Activated CD4-positive, alpha-beta T cell treated with anti-CD3 and anti-CD28 coated beads, Interleukin-10, Interleukin-2, amounts not matched to agents 100 ng/mL and 50 ng/mL, durations not matched to agents 16 hours and 8 hours (primary cell): ENCODE measurements at regions not wholly inside any gene's neighbourhood (a gene's known extent, or its start where the extent isn't known, plus 50 kb on each side); places are given as distances from the start of the nearest gene placed in this dataset.
"Not testable (repeated sequence)": the region's sequence is repeated elsewhere in the genome, so short reads cannot be mapped to it uniquely, and the experiment has no call there.

ENCODE experiments used
- DNase-seq: peaks from one replicate; pipeline ENCODE4 v3.0.0-alpha.2; 2020

- no peak for DNase-seq
Measured at GRCh38 chr6:168369786-168370185, 50.2 kb upstream of the DACT2 start.

DNA sequence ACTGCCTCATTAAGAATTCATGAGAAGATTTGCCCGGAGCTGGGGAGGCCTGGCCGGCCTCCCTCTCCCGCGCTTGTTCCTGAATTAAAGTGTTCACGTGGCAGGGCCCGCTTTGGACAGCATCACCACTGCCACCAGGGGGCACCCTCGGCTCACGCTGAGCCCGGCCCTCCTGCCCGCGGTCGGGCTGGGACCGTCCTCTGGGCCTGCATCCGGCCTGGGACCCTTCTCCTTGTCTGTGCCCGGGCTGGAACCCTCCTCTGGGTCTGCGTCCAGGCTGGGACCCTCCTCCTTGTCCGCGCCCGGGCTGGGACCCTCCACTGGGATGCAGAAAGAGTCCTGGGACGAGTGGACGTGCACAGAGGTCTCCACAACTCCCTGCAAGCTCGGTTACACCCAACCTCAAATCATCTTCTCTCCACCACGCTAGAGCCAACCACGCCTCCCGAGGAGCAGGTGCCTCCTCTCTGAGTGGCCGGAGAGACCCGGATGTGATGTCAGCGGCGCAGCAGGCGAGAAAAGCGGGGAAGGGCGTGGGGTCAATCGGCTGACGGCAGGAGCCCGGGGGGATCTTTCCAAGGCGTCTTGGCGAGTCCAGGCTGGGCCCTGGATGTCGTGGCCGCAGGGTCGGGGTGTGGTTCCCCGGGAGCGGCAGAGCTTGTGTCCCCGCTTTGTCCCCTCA is 50.9 kb upstream of the DACT2 start:
- DNase-seq, result peak; percentile 62

GRCh38 chr6:168371185-168371584 is 51.6 kb upstream of the DACT2 start:
- DNase-seq, result no peak

DNA sequence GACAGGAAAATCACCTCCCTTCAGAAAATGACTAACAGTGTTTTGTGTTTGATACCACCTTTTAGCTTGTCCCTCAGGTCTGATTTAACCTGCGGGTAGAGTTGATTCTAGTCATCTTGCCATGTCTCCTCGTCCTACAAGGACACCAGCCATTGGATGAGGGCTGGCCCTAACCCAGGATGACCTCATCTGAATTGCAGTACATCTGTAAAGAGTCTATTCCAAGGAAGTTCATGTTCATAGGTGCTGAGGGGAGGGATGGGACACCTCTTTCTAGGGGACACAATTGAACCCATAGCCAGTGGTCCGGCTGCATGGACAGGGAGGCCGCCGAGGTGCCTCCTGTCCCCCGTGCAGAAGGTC is 52.0 kb upstream of the DACT2 start:
- DNase-seq, result no peak

DNA sequence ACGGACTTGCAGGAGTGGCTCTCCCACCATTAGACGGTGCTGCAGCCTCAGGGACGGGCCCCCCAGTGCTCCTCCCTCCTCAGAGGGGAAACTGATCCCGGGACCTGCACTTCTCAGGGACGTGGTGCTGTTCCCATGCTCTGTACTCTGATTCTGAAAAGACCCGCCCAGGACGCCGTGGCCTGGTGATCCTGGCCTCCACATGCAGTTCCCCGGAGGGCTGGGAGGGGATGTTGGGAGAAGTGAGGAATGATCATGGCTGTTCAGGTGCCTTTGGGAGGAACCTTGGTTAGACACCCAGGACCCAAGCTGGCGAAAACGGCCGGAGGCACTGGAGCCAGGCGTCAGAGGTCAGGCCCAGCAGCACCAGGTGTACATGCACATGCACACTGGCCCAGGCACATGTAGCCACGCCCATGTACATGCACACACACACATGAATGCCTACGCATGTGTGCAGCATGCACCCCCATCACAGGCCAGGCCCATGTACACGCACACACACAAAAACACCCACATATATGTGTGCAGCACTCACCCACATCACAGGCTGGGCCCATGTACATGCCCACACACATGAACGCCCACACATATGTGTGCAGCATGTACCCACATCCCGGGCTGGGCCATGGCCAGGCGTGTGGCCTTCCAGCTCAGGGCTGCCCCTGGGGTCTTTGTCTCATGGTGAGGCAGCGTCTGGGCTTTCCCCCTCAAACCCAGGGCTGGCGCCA is 52.6 kb upstream of the DACT2 start:
- DNase-seq, result no peak

- no peak for DNase-seq
Measured at GRCh38 chr6:168372889-168373288, 53.3 kb upstream of the DACT2 start.

- DNase-seq, result no peak
Measured at GRCh38 chr6:168373389-168373788, 53.8 kb upstream of the DACT2 start.

- DNase-seq, result no peak
Measured at GRCh38 chr6:168374051-168374502, 54.5 kb upstream of the DACT2 start.

DNA sequence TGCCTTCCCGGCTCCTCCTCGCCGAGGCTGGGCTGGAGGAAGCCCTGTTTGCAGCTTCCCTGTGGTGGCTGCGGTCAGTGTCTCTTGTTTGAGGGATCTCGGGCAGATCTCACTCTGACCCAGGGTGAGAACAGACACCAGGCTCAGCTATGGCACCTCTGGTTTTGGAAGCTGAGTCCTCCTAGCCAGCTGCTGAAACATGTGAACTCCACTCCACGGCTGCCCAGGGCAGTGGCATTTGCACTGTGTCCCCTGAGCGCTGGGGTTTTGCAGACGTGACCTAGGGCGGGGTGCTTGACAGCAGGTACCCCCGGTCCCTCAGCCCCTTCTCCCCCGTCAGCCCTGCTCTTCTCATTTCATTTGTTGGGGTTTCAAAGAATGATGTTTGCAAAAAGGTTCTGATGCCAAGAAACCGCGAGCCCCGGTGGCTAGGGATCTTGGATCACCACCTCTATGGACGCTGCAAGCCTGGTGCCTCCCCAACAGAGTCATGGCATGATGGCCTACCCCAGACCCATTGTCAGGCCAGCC is 55.0 kb upstream of the DACT2 start:
- no peak for DNase-seq

DNA sequence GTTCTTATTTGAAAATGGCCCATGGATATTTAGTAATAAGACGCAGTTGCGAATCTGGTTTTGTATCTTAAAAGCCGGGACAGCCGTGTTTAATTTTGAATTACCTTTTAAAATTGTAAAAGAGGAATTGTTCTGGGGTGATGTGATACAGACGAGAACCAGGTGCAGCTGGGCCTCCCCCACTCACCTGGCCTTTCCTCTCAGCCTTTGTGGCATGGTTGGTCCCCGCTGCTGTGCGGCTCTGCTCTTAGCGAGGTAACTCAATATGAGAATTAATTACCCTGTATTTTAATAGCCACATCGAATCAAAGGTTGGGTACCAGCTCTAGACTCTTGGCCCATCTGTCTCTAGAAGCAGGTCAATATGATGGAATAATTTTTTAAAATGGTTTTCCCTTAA is 56.5 kb upstream of the DACT2 start:
- no peak for DNase-seq

GRCh38 chr6:168376811-168377483 is 57.4 kb upstream of the DACT2 start:
- DNase-seq, result no peak

GRCh38 chr6:168377484-168377855 is 57.9 kb upstream of the DACT2 start:
- DNase-seq, result no peak

DNA sequence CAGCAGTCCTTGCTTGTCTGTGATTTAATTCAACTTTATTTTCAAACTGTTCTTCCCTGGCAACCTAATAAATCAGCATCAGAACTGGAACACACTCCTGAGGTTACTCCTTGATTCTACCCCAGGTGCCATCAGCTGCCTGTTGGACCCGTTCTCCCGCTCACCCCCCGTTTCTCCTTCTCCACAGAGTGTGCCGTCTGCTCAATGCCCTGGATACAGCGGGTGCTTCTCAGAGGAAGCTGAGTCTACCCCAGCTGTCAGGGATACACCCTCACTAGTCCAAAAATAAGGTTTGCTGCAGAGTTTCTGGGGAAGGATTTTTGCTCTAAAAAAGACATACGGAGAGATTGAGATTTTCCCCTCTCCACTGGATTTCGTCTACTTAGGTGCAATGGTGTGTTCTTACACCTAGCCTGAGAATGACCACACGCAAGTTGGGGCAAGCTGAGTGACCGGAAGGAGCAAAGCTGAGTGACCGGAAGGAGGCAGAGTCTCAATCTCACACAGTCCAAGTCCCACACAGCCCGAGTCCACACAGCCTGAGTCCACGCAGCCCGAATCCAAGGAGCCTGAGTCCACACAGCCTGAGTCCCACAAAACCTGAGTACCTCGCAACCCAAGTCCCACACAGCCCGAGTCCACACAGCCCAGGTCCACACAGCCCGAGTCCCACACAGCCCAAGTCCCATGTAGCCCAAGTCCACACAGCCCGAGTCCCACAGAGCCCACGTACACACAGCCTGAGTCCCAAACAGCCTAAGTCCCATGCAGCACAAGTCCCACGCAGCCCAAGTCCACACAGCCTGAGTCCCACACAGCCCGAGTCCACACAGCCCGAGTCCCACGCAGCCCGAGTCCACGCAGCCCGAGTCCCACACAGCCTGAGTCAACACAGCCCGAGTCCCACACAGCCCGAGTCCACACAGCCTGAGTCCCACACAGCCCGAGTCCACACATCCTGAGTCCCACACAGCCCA is 58.6 kb upstream of the DACT2 start:
- no peak for DNase-seq

DNA sequence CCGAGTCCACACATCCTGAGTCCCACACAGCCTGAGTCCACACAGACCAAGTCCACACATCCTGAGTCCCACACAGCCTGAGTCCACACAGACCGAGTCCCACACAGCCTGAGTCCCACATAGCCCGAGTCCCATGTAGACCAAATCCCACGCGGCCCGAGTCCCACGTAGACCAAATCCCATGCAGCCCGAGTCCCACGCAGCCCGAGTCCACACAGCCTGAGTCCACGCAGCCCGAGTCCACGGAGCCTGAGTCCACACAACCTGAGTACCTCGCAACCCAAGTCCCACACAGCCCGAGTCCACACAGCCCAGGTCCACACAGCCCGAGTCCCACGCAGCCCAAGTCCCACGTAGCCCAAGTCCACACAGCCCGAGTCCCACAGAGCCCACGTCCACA is 60.0 kb upstream of the DACT2 start:
- not testable (repeated sequence) for DNase-seq

DNA sequence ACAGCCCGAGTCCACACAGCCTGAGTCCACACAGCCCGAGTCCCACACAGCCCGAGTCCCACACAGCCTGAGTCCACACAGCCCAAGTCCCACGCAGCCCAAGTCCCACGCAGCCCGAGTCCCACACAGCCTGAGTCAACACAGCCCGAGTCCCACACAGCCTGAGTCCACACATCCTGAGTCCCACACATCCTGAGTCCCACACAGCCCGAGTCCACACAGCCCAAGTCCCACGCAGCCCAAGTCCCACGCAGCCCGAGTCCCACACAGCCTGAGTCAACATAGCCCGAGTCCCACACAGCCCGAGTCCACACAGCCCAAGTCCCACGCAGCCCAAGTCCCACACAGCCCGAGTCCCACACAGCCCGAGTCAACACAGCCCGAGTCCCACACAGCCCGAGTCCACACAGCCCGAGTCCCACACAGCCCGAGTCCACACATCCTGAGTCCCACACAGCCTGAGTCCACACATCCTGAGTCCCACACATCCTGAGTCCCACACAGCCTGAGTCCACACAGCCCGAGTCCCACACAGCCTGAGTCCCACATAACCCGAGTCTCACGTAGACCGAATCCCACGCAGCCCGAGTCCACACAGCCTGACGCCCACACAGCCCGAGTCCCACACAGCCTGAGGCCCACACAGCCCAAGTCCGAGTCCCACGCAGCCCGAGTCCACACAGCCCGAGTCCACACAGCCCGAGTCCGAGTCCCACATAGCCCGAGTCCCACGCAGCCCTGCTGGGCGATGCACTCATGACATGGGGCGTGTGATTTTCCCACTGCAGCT is 60.6 kb upstream of the SMOC2 start:
- DNase-seq, result not testable (repeated sequence)

DNA sequence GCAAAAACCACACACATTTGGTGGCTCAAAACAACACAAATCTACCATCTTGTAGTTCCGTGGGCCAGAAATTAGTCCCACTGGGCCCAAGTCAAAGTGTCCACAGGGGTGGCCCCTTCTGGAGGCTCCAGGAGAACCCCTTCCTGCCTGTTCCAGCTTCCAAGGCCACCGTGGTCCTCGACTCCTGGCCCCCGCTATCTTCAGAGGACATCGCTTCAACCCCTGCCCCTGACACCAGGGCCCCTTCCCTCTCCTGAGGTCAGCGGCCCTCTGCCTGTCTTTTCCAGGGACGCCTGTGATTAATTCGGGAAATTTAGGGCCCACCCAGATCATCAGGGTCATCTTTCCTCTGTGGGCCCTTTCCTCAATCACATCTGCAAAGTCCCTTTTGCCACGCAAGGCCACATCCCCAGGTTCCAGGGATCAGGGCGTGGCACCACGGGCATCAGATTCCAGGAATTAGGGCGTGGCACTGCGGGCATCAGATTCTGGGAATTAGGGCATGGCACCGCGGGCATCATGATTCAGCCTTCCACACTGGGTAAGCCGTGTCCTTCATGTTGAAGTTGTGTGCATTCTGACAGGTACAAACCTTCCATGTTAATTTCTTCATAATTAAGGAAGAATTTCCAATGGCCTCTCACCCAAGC is 59.9 kb upstream of the SMOC2 start:
- no peak for DNase-seq

- DNase-seq, result no peak
Measured at GRCh38 chr6:168381726-168382458, 59.1 kb upstream of the SMOC2 start.

- no peak for DNase-seq
Measured at GRCh38 chr6:168383062-168383854, 57.7 kb upstream of the SMOC2 start.
